Activated CD4-positive, alpha-beta T cell treated with anti-CD3 and anti-CD28 coated beads for 36 hours (primary cell): ENCODE measurements at regions not wholly inside any gene's neighbourhood (a gene's known extent, or its start where the extent isn't known, plus 50 kb on each side); places are given as distances from the start of the nearest gene placed in this dataset.

ENCODE experiments used
- ATAC-seq: fragments of 200-7000 bp; cut with Tn5 transposase; one replicate; pipeline ENCODE4 v1.10.0; 2021; ENCODE audit warnings: mild to moderate bottlenecking, moderate library complexity
- CTCF ChIA-PET: fragments of 350-600 bp; sonication (Branson Sonifier 250); formaldehyde crosslinking; loops from one replicate; lab custom pipeline; 2021; ENCODE audit warnings: antibody characterized with exemption; lab: Charles Lee
- POLR2A ChIA-PET: fragments of 350-600 bp; sonication (Branson Sonifier 250); formaldehyde crosslinking; loops from one replicate; lab custom pipeline; 2021; ENCODE audit warnings: antibody characterized with exemption, inconsistent platforms; lab: Charles Lee
- DNase-seq: peaks from one replicate; pipeline ENCODE4 v3.0.0-alpha.2; 2020
- H3K27ac Mint-ChIP-seq: one replicate; pipeline ENCODE4 v1.8.0; 2021; ENCODE audit warnings: mixed read lengths
- H3K27me3 Mint-ChIP-seq: one replicate; pipeline ENCODE4 v1.8.0; 2021; ENCODE audit warnings: mixed read lengths
- H3K36me3 Mint-ChIP-seq: one replicate; pipeline ENCODE4 v1.8.0; 2021; ENCODE audit warnings: low read depth, mixed read lengths
- H3K4me1 Mint-ChIP-seq: one replicate; pipeline ENCODE4 v1.8.0; 2021; ENCODE audit warnings: mixed read lengths
- H3K4me3 Mint-ChIP-seq: one replicate; pipeline ENCODE4 v1.8.0; 2021; ENCODE audit warnings: mild to moderate bottlenecking, moderate library complexity, mixed read lengths
- H3K9me3 Mint-ChIP-seq: one replicate; pipeline ENCODE4 v1.8.0; 2021; ENCODE audit warnings: low read depth, mixed read lengths
- intact Hi-C, 2 experiments: fragments of 100-400 bp; cut with DNase I in 1 of 2; cut with micrococcal nuclease in 1 of 2; formaldehyde crosslinking; loops; one replicate each; pipeline versions ENCODE4 v1.14.2 to v1.15.1; 2022 to 2024; cut with DNase I, micrococcal nuclease

DNA sequence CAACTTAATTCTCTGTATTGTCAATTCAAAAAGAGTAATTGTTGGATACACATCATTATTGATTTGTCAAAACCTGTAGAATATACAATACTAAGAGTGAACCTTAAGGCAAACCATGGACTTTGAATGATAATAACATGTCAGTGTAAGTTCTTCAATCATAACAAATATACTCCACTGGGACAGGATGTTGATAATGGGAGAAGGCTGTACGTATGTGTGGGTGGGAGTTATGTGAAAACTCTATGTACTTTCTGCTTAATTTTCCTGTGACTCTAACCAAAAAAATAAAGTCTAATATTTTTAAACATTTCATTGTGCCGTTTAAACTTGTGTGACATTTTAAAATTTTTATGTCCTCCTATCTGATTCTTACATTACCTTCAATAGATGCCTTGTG, 526.7 kb downstream of the SUCLA2 start:
- CTCF ChIA-PET, result no interaction called here
- Mint-ChIP-seq H3K4me1 (no peaks in the 10 kb centered on the region), H3K4me3 (no peak overlapping the region), H3K27me3 (no peaks in the 10 kb centered on the region), H3K36me3 (no peaks in the 10 kb centered on the region), H3K27ac (no peak overlapping the region), H3K9me3 (no peaks in the 10 kb centered on the region)
- DNase-seq (no peak), ATAC-seq (no peak)
- intact Hi-C loops, result no loop called here
- POLR2A ChIA-PET, result no interaction called here

DNA sequence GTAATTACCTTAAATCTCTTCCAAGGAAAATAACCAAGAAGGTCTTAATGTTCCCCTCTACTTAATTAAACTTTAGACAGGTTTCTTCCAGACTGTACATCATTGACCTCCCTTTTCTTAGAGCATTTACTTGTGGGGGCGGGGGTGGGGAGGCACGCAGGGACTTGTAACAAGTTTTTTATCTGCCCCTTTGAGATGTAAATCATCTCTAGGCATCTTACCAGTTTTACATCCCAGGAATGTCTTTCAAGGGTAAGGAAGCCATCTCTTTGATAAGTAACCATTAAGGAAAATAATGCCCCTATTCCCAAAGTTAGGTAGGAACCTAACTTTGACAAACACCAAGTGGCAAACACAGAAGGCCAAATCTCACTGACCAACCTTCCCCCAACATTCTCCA, 528.6 kb downstream of the SUCLA2 start:
- Mint-ChIP-seq H3K27ac (no peak overlapping the region), H3K36me3 (no peaks in the 10 kb centered on the region), H3K27me3 (no peaks in the 10 kb centered on the region), H3K4me1 (no peaks in the 10 kb centered on the region), H3K9me3 (peaks cover 7% of the 10 kb centered on the region), H3K4me3 (no peak overlapping the region)
- intact Hi-C loops, result no loop called here
- ChIA-PET CTCF (no interaction called here), POLR2A (no interaction called here)
- ATAC-seq, result no peak
- no peak for DNase-seq

DNA sequence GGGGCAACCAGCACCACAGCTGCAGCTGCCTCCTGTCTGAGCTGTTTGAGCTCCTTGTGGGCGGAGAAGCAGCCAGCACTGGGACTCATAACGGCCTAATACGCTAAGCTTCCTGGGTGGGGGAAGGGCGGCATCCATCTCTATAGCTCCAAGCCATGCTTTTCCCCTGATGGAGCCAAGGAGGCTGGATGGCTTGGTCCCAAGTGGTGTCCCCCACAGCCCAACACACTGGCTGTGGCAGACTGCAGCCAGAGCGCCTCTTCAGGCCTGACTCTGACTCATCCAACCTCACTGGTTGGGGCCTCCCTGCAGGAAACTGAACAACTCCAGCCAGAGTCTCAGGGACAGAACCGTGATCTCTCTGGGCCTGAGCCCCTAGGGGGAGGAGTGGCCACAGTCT, 537.3 kb downstream of the SUCLA2 start:
- ChIA-PET POLR2A (no interaction called here), CTCF (no interaction called here)
- H3K27ac Mint-ChIP-seq, result no peak overlapping the region
- no peak for ATAC-seq
- intact Hi-C loops, result no loop called here
- H3K4me1 Mint-ChIP-seq, result no peaks in the 10 kb centered on the region
- peaks cover 7% of the 10 kb centered on the region for H3K9me3 Mint-ChIP-seq
- H3K27me3 Mint-ChIP-seq, result no peaks in the 10 kb centered on the region
- no peaks in the 10 kb centered on the region for H3K36me3 Mint-ChIP-seq
- DNase-seq, result no peak
- H3K4me3 Mint-ChIP-seq, result no peak overlapping the region

DNA sequence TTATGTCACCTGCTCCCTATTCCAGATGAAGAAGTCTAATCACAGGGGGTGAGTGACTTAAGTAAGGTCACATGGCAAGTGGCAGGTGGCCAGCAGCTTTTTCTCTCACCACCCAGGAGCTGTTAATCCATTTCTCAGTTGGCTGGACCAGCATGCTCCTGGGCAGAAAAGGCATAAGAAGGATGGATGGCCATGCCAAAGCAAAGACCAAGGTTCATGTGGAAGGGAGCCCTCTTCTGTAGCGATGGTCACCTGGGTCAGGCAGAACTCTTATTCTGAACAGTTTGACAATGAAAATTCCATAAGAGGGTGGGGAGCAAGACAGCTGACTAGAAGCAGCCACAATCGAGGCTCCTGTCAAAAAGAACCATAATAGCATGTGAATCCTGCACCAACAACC, 538.1 kb downstream of the SUCLA2 start:
- CTCF ChIA-PET, result no interaction called here
- POLR2A ChIA-PET, result no interaction called here
- Mint-ChIP-seq H3K9me3 (peaks cover 4% of the 10 kb centered on the region), H3K4me1 (no peaks in the 10 kb centered on the region), H3K27me3 (peaks cover 2% of the 10 kb centered on the region), H3K36me3 (no peaks in the 10 kb centered on the region), H3K27ac (no peak overlapping the region), H3K4me3 (no peak overlapping the region)
- no peak for ATAC-seq
- intact Hi-C loops, result no loop called here
- no peak for DNase-seq

DNA sequence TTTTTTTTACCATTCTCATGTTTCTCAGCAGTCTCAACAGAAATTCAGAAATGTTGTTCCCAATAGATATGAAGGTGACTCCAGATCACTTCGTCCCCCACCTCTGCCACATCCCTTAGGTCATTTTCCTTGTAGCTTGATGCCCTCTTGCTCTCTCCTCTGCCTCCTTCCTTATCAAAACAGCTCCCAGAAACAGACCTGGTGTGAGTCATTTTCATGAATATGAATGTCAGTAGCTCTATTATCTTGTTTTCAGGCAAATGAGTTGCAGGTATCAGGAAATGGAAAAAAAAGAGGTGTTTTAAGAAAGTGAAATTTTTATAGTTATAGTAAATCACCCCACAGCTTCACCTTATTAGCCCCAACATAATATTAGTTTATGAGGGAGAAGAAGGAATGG, 539.3 kb downstream of the SUCLA2 start:
- Mint-ChIP-seq H3K9me3 (no peaks in the 10 kb centered on the region), H3K4me3 (no peak overlapping the region), H3K27me3 (peaks cover 2% of the 10 kb centered on the region), H3K4me1 (no peaks in the 10 kb centered on the region), H3K36me3 (no peaks in the 10 kb centered on the region), H3K27ac (no peak overlapping the region)
- ChIA-PET CTCF (no interaction called here), POLR2A (no interaction called here)
- intact Hi-C loops, result no loop called here
- DNase-seq (no peak), ATAC-seq (no peak)

DNA sequence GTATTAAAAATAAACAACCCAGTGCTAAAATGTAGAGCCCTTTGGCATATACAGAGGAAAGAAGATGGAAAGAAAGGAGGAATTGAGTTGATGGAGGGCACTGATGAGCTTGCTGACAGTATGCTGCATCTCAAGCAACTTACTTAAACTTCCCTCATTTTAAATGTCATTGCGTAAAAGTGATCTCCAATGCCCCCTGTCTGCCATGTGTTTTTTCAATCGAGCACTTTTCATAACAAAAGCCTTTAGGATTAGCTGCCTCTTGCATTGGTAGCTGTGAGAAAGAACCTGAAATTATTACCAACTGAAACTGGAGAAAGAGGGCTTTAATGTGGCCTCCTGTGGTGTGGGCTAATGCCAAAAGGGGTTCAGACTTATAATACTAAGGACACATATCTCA, 541.6 kb downstream of the SUCLA2 start:
- POLR2A ChIA-PET, result no interaction called here
- CTCF ChIA-PET, result no interaction called here
- Mint-ChIP-seq H3K4me3 (no peak overlapping the region), H3K9me3 (no peaks in the 10 kb centered on the region), H3K27me3 (peaks cover 2% of the 10 kb centered on the region), H3K27ac (no peak overlapping the region), H3K4me1 (no peaks in the 10 kb centered on the region), H3K36me3 (no peaks in the 10 kb centered on the region)
- ATAC-seq (no peak), DNase-seq (no peak)
- intact Hi-C loops, result no loop called here

DNA sequence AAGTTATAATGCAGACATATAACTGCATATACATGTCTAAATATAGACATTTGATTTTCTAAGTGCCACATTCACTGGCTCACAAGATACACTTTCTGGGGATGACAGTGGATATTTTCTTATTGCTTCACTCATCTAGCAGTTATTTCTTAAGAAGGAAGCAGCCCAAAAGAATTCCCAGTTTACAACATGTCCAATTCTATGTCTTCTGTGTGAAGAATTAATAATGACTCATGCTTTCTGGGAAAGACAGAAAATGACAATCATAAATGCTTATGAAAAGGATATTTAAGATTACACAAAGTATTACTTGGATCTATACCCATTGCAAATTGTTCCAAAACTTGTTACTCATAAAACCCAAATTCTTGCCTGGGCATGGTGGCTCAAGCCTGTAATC, 543.4 kb downstream of the SUCLA2 start:
- Mint-ChIP-seq H3K27me3 (peaks cover 2% of the 10 kb centered on the region), H3K27ac (no peak overlapping the region), H3K36me3 (no peaks in the 10 kb centered on the region), H3K4me3 (no peak overlapping the region), H3K4me1 (no peaks in the 10 kb centered on the region), H3K9me3 (no peaks in the 10 kb centered on the region)
- POLR2A ChIA-PET, result no interaction called here
- DNase-seq (no peak), ATAC-seq (no peak)
- intact Hi-C loops, result no loop called here
- CTCF ChIA-PET, result no interaction called here

DNA sequence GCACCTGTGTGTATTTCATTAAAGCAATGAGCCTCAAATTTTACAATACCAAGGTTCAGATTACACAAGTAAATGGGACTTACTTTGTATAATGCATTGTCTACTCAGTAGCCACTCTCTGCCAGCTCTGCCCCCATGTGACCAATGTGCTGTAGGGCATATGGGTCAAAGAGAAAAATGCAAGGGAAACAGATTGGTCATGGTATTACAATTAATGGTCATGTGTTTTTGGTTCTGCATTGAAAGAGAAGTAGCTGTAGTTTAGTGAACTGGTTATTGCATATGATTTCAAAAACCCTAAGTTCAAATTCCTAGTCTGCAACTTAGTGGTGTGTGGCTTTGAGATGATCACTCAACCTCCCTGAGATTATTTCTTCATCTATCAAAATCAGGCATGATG, 545.4 kb downstream of the SUCLA2 start:
- no peaks in the 10 kb centered on the region for H3K36me3 Mint-ChIP-seq
- CTCF ChIA-PET, result interaction anchor here (0.8 kb wide), 1 partner anchor 12 kb away, joined by 3 read pairs; no protein-coding TSS in a partner anchor
- H3K4me3 Mint-ChIP-seq, result no peak overlapping the region
- ATAC-seq, result no peak
- H3K4me1 Mint-ChIP-seq, result no peaks in the 10 kb centered on the region
- POLR2A ChIA-PET, result no interaction called here
- H3K27ac Mint-ChIP-seq, result no peak overlapping the region
- peaks cover 2% of the 10 kb centered on the region for H3K27me3 Mint-ChIP-seq
- no peaks in the 10 kb centered on the region for H3K9me3 Mint-ChIP-seq
- DNase-seq, result no peak
- intact Hi-C loops, result no loop called here

DNA sequence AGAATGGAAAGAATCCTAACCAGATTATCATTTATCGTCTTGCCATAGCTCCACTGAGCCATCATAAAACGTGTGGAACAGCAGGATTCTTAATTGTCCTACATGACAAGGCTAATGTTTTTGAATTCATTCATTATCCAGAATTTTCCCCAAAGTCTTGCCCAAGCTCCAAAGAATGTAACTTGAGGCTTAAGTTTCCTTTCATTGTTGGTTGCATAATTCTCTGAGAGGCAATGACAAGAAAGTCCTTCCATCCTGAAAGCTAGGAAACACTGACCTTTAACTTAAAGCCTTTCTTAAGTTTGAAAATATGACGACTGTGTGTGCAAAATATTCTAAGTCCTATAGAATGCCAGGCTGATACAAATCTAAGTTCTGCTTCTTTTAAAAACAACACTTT, 546.1 kb downstream of the SUCLA2 start:
- ChIA-PET POLR2A (no interaction called here), CTCF (interaction anchor here (0.8 kb wide), 1 partner anchor 12 kb away, joined by 3 read pairs; no protein-coding TSS in a partner anchor)
- intact Hi-C loops, result no loop called here
- Mint-ChIP-seq H3K4me1 (no peaks in the 10 kb centered on the region), H3K9me3 (no peaks in the 10 kb centered on the region), H3K27me3 (peaks cover 2% of the 10 kb centered on the region), H3K27ac (no peak overlapping the region), H3K36me3 (no peaks in the 10 kb centered on the region), H3K4me3 (no peak overlapping the region)
- ATAC-seq (no peak), DNase-seq (no peak)

DNA sequence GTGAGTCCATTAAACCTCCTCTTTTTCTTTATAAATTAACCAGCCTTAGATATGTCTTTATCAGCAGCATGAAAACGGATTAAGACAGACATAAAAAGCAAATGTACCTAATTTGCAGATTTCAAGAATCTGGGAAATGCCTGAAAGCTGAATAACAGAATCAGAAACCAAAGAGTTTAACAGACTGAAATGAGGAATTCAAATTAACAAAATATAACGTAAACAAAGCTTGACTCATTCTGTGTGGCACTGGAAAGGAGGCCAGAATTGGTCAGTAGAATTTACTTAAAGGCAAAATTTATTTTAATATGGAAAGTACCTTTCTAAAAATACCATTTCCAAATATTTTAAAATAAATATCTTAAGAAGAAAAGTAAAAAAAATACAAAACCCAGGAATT, 540.6 kb upstream of the HTR2A start:
- CTCF ChIA-PET, result no interaction called here
- intact Hi-C loops, result no loop called here
- ATAC-seq, result no peak

DNA sequence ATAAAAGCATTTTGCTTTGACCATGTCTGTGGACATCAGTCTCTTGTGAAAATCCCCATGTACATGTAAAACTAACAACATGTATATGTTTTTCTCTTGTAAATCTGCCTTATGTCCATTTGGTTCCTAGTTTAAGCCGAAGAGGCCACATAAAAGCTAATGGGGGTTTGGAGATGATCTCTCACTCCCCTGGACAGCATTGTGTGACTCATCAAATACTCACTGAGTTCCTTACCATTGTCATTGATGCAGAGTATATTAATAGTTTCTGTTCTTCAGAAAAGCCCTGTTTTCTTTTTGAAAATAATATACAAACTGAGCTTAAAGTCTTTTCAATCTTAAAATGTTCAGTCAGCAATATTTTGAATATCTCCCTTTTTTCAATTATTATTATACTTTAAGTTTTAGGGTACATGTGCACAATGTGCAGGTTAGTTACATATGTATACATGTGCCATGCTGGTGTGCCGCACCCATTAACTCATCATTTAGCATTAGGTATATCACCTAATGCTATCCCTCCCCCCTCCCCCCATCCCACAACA, 536.7 kb upstream of the HTR2A start:
- H3K27ac Mint-ChIP-seq, result no peak overlapping the region
- no peaks in the 10 kb centered on the region for H3K4me1 Mint-ChIP-seq
- intact Hi-C loops, result no loop called here
- H3K4me3 Mint-ChIP-seq, result no peak overlapping the region
- ATAC-seq (no peak), DNase-seq (no peak)
- no peaks in the 10 kb centered on the region for H3K36me3 Mint-ChIP-seq
- no peaks in the 10 kb centered on the region for H3K27me3 Mint-ChIP-seq
- ChIA-PET POLR2A (no interaction called here), CTCF (no interaction called here)
- H3K9me3 Mint-ChIP-seq, result peaks cover 2% of the 10 kb centered on the region

More for the DNA sequence above, 540.6 kb upstream of the HTR2A start:
- Mint-ChIP-seq H3K4me1 (no peaks in the 10 kb centered on the region), H3K27me3 (peaks cover 2% of the 10 kb centered on the region), H3K36me3 (no peaks in the 10 kb centered on the region), H3K4me3 (no peak overlapping the region), H3K9me3 (peaks cover 2% of the 10 kb centered on the region), H3K27ac (no peak overlapping the region)
- POLR2A ChIA-PET, result no interaction called here
- no peak for DNase-seq

DNA sequence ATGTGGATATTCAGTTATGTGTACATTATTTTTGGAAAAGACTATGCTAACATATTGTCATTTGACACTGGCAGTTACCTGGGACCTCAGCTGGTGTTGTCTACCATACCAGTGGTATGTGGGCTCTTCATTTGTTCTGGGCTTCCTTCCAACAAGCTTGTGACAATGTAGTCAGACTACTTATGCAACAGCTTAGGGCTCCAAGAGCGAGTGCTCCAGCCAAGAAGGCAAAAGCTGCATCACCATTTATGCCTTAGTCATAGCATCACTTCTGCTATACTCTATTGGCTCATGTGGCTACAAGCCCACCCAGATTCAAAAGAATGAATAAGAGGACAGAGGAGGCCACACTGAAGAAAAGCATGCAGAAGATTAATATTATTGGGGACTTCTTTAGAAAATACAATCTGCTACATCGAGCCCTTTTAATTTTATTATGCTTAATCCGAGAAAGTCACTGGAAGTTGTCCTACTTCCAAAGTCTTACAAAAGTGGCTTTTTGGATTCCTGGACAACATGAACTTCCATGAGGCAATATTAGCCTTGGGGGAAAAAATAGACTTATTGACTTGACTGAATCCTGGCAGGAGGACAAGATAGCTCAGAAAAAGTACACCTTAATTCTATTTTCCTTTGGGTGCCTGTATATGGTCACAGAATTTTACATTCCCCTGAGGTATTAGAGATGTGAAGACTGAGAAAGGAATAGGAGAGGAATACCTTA, 529.4 kb upstream of the HTR2A start:
- Mint-ChIP-seq H3K27ac (no peak overlapping the region), H3K9me3 (no peaks in the 10 kb centered on the region), H3K36me3 (no peaks in the 10 kb centered on the region), H3K4me3 (no peak overlapping the region), H3K27me3 (peaks cover 1% of the 10 kb centered on the region), H3K4me1 (no peaks in the 10 kb centered on the region)
- DNase-seq, result no peak
- ChIA-PET POLR2A (no interaction called here), CTCF (interaction anchor here (0.7 kb wide), 1 partner anchor 539 kb away, joined by 3 read pairs; no protein-coding TSS in a partner anchor)
- no peak for ATAC-seq
- intact Hi-C loops, result no loop called here
